ENCODE measurements at regions not wholly inside any gene's neighbourhood (a gene's known extent, or its start where the extent isn't known, plus 50 kb on each side); places are given as distances from the start of the nearest gene placed in this dataset.

DNA sequence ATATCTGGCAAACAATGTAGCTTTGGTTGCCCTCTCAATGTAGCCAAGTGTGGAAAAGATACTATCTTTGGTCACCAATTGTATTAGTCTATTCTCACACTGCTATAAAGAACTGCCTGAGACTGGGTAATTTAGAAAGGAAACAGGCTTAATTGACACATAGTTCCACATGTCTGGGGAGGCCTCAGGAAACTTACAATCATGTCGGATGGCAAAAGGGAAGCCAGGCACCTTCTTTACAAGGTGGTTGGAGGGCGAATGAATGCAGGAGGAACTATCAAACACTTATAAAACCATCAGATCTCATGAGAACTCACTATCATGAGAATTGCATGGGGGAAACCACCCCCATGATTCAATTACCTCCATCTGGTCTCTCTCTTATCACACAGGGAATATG lies 133.1 kb upstream of the TBCA start:
- no peak overlapping the region for H3K4me3 ChIP-seq (ENCODE audit: control insufficient read depth in 1 of 7, extremely low read depth in 1 of 7, insufficient read depth in 4 of 7, low read depth in 2 of 7, low read length in 6 of 7)
- CTCF ChIA-PET: no interaction called here
- POLR2A ChIA-PET: no interaction called here
- peaks cover 0 to 1% (median 0%) of the 10 kb centered on the region in 5 experiments for H3K9me3 ChIP-seq (ENCODE audit: control extremely low read depth in 1 of 5, control insufficient read depth in 4 of 5, insufficient read depth in 2 of 5, low read depth in 1 of 5, low read length in 4 of 5)
- H3K27ac ChIP-seq (ENCODE audit: insufficient read depth in 1 of 2, low read depth in 1 of 2, low read length in 2 of 2, poor library complexity in 1 of 2, severe bottlenecking in 2 of 2): no peak overlapping the region
- H3K27me3 ChIP-seq (replicated peaks in 2 of 5; ENCODE audit: control insufficient read depth in 4 of 5, insufficient read depth in 5 of 5, low read length in 4 of 5): peaks cover 0 to 8% (median 0%) of the 10 kb centered on the region in 5 experiments
- H3K4me1 ChIP-seq (ENCODE audit: control extremely low read depth in 1 of 4, control insufficient read depth in 4 of 4, insufficient read depth in 4 of 4, low read length in 3 of 4): no peaks in the 10 kb centered on the region
- no CpG with 5 or more reads among the region's 2 CpGs for WGBS (ENCODE audit: insufficient coverage)
- no peaks in the 10 kb centered on the region for H3K36me3 ChIP-seq (ENCODE audit: control insufficient read depth in 4 of 4, insufficient read depth in 4 of 4, low read length in 3 of 4)
- DNase-seq: no peak

DNA sequence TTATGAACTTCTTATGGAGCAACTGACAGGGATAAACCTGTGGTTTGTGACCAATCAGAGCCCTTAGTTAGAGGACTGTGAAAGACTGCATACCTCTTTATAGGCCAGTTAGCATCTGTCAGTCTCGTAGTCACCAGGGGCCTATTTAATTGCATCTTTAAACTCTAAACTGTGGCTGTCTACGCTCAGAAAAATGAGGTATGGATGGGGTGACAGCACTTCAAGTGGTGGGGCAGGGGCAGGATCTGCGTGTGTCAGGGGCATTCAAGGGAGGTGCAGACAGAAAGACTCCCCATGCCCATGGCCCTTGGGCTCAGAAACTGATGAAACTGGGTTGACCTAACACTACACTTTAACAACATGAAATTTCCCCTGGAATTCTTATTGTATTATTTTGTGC lies 132.6 kb upstream of the TBCA start:
- Histone ChIP-seq H3K4me1 (ENCODE audit: control extremely low read depth in 1 of 4, control insufficient read depth in 4 of 4, insufficient read depth in 4 of 4, low read length in 3 of 4) (no peaks in the 10 kb centered on the region), H3K27ac (ENCODE audit: insufficient read depth in 1 of 2, low read depth in 1 of 2, low read length in 2 of 2, poor library complexity in 1 of 2, severe bottlenecking in 2 of 2) (no peak overlapping the region), H3K9me3 (ENCODE audit: control extremely low read depth in 1 of 5, control insufficient read depth in 4 of 5, insufficient read depth in 2 of 5, low read depth in 1 of 5, low read length in 4 of 5) (no peaks in the 10 kb centered on the region), H3K36me3 (ENCODE audit: control insufficient read depth in 4 of 4, insufficient read depth in 4 of 4, low read length in 3 of 4) (no peaks in the 10 kb centered on the region), H3K27me3 (replicated peaks in 2 of 5; ENCODE audit: control insufficient read depth in 4 of 5, insufficient read depth in 5 of 5, low read length in 4 of 5) (peaks cover 0 to 8% (median 0%) of the 10 kb centered on the region in 5 experiments), H3K4me3 (ENCODE audit: control insufficient read depth in 1 of 7, extremely low read depth in 1 of 7, insufficient read depth in 4 of 7, low read depth in 2 of 7, low read length in 6 of 7) (no peak overlapping the region)
- CTCF ChIA-PET: no interaction called here
- POLR2A ChIA-PET: no interaction called here
- DNase-seq: no peak
- WGBS (ENCODE audit: insufficient coverage): 100% methylated on average over 1 of the region's 3 CpGs

DNA sequence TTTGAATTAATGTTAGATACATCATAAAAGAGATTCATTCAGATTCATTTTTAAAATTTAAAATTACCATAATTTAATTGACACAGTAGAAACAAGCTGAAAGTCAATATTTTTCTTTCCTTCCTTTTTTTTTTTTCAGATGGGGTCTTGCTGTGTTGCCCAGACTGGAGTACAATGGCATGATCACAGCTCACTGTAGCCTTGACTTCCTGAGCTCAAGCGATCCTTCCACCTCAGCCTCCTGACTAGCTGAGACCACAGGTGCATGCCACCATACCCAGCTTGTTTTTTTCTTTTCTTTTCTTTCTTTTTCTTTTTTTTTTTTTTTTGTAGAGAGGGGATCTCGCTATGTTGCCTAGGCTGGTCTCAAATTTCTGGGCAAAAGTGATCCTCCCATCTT lies 131.6 kb upstream of the TBCA start:
- Histone ChIP-seq H3K27ac (ENCODE audit: insufficient read depth in 1 of 2, low read depth in 1 of 2, low read length in 2 of 2, poor library complexity in 1 of 2, severe bottlenecking in 2 of 2) (no peak overlapping the region), H3K4me3 (ENCODE audit: control insufficient read depth in 1 of 7, extremely low read depth in 1 of 7, insufficient read depth in 4 of 7, low read depth in 2 of 7, low read length in 6 of 7) (no peak overlapping the region), H3K27me3 (replicated peaks in 2 of 5; ENCODE audit: control insufficient read depth in 4 of 5, insufficient read depth in 5 of 5, low read length in 4 of 5) (peaks cover 0 to 5% (median 0%) of the 10 kb centered on the region in 5 experiments), H3K4me1 (ENCODE audit: control extremely low read depth in 1 of 4, control insufficient read depth in 4 of 4, insufficient read depth in 4 of 4, low read length in 3 of 4) (no peaks in the 10 kb centered on the region), H3K9me3 (ENCODE audit: control extremely low read depth in 1 of 5, control insufficient read depth in 4 of 5, insufficient read depth in 2 of 5, low read depth in 1 of 5, low read length in 4 of 5) (no peaks in the 10 kb centered on the region), H3K36me3 (ENCODE audit: control insufficient read depth in 4 of 4, insufficient read depth in 4 of 4, low read length in 3 of 4) (no peaks in the 10 kb centered on the region)
- ChIA-PET CTCF (no interaction called here), POLR2A (interaction anchor here (0.7 kb wide), 1 partner anchor 756 kb away, joined by 5 read pairs; no protein-coding TSS in a partner anchor)
- WGBS (ENCODE audit: insufficient coverage): 100% methylated on average over 2 of the region's 2 CpGs
- DNase-seq: no peak

DNA sequence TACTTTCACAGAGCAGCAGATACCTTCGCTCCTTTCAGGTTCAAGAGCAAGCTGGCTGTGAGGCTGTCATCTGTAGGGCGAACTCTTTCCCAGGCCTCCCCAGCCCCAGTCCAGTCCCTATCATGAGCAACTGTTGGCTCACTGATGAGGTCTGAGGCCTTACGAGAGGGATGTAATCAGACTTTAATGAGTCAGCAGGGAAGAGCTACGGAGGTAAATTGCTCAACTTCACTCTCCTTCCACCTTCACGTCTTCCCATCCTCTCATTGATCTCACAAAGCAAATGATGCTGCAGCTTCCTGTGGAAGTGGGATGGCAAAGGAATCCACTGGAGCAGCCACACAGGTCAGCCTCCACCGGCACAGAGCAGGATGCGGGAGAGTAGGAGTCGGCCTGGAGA lies 130.7 kb upstream of the TBCA start:
- H3K4me3 ChIP-seq (ENCODE audit: control insufficient read depth in 1 of 7, extremely low read depth in 1 of 7, insufficient read depth in 4 of 7, low read depth in 2 of 7, low read length in 6 of 7): no peak overlapping the region
- no peaks in the 10 kb centered on the region for H3K9me3 ChIP-seq (ENCODE audit: control extremely low read depth in 1 of 5, control insufficient read depth in 4 of 5, insufficient read depth in 2 of 5, low read depth in 1 of 5, low read length in 4 of 5)
- no peaks in the 10 kb centered on the region for H3K4me1 ChIP-seq (ENCODE audit: control extremely low read depth in 1 of 4, control insufficient read depth in 4 of 4, insufficient read depth in 4 of 4, low read length in 3 of 4)
- CTCF ChIA-PET: no interaction called here
- no peaks in the 10 kb centered on the region for H3K27me3 ChIP-seq (replicated peaks in 2 of 5; ENCODE audit: control insufficient read depth in 4 of 5, insufficient read depth in 5 of 5, low read length in 4 of 5)
- no peak overlapping the region for H3K27ac ChIP-seq (ENCODE audit: insufficient read depth in 1 of 2, low read depth in 1 of 2, low read length in 2 of 2, poor library complexity in 1 of 2, severe bottlenecking in 2 of 2)
- 92% methylated on average over 8 of the region's 8 CpGs for WGBS (ENCODE audit: insufficient coverage)
- DNase-seq: no peak
- POLR2A ChIA-PET: no interaction called here
- no peaks in the 10 kb centered on the region for H3K36me3 ChIP-seq (ENCODE audit: control insufficient read depth in 4 of 4, insufficient read depth in 4 of 4, low read length in 3 of 4)

DNA sequence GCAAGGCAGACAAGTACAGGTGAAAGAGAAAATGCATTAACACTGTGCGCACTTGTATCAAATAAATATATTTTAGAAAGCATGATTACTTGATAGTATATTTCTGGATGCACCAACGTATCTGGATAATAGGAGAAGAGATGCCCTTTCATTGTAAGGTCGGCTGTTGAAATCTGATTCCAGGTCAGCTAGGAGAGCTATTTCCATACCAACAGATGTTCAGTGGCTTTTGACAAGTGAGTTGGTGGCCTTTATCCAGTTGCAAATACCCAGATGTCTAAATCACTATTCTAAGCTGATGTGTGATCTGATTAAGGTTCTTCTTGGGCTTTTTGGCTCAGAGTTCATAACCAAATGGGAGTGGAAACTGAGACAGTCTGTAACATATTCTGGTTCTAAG lies 128.2 kb upstream of the TBCA start:
- H3K9me3 ChIP-seq (ENCODE audit: control extremely low read depth in 1 of 5, control insufficient read depth in 4 of 5, insufficient read depth in 2 of 5, low read depth in 1 of 5, low read length in 4 of 5): no peaks in the 10 kb centered on the region

DNA sequence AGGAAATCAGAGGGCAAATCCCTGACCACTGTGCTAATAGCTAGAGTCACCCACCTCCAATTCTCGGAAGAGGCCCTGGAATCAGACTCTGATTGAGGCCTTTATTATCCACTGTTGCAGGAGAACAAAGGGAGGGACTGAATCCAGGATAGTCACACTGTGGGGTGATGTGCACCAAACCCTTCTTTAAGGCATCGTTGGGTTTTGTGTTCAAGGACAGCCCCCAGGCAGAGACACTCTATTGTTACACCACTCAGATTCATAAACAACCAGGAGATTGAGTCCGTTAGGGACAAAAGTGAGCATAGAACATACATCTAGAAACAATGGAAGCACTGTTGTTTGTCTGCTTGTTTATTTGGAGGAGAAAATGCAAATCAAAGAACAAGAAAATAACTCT lies 124.6 kb upstream of the TBCA start:
- 100% methylated on average over 1 of the region's 3 CpGs for WGBS (ENCODE audit: insufficient coverage)
- ChIA-PET CTCF (interaction anchor here (0.6 kb wide), 1 partner anchor 98 kb away, joined by 4 read pairs; no protein-coding TSS in a partner anchor), POLR2A (no interaction called here)
- no peaks in the 10 kb centered on the region for H3K36me3 ChIP-seq (ENCODE audit: control insufficient read depth in 4 of 4, insufficient read depth in 4 of 4, low read length in 3 of 4)
- no peaks in the 10 kb centered on the region for H3K27me3 ChIP-seq (replicated peaks in 2 of 5; ENCODE audit: control insufficient read depth in 4 of 5, insufficient read depth in 5 of 5, low read length in 4 of 5)
- H3K9me3 ChIP-seq (ENCODE audit: control extremely low read depth in 1 of 5, control insufficient read depth in 4 of 5, insufficient read depth in 2 of 5, low read depth in 1 of 5, low read length in 4 of 5): no peaks in the 10 kb centered on the region
- DNase-seq: no peak
- H3K4me1 ChIP-seq (ENCODE audit: control extremely low read depth in 1 of 4, control insufficient read depth in 4 of 4, insufficient read depth in 4 of 4, low read length in 3 of 4): no peaks in the 10 kb centered on the region
- H3K4me3 ChIP-seq (ENCODE audit: control insufficient read depth in 1 of 7, extremely low read depth in 1 of 7, insufficient read depth in 4 of 7, low read depth in 2 of 7, low read length in 6 of 7): no peak overlapping the region
- no peak overlapping the region for H3K27ac ChIP-seq (ENCODE audit: insufficient read depth in 1 of 2, low read depth in 1 of 2, low read length in 2 of 2, poor library complexity in 1 of 2, severe bottlenecking in 2 of 2)

More for the DNA sequence above, 128.2 kb upstream of the TBCA start:
- ChIA-PET CTCF (interaction anchor here (1.1 kb wide), 1 partner anchor 18 kb away, joined by 3 read pairs; no protein-coding TSS in a partner anchor), POLR2A (no interaction called here)
- Histone ChIP-seq H3K27ac (ENCODE audit: insufficient read depth in 1 of 2, low read depth in 1 of 2, low read length in 2 of 2, poor library complexity in 1 of 2, severe bottlenecking in 2 of 2) (no peak overlapping the region), H3K36me3 (ENCODE audit: control insufficient read depth in 4 of 4, insufficient read depth in 4 of 4, low read length in 3 of 4) (no peaks in the 10 kb centered on the region), H3K4me3 (ENCODE audit: control insufficient read depth in 1 of 7, extremely low read depth in 1 of 7, insufficient read depth in 4 of 7, low read depth in 2 of 7, low read length in 6 of 7) (no peak overlapping the region), H3K4me1 (ENCODE audit: control extremely low read depth in 1 of 4, control insufficient read depth in 4 of 4, insufficient read depth in 4 of 4, low read length in 3 of 4) (no peaks in the 10 kb centered on the region), H3K27me3 (replicated peaks in 2 of 5; ENCODE audit: control insufficient read depth in 4 of 5, insufficient read depth in 5 of 5, low read length in 4 of 5) (no peaks in the 10 kb centered on the region)
- no peak for DNase-seq
- 100% methylated on average over 1 of the region's 3 CpGs for WGBS (ENCODE audit: insufficient coverage)

DNA sequence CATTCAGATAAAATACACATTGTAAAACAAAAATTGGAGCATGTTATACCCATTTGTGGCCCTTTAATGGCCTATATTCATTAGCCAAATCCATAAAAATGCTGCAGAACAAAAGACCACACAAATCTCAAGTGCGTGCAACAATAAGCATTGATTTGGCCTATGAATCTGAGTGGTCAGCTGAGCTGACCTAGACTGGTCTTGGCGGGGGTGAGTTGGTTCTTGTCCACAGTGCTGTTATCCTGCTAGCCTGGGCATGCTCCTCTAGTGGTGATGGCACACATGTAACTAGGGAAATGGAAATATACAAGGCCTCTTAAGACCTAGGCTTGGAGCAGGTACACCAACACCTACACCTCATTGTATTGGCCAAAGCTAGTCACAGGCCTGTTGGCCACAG lies 122.2 kb upstream of the TBCA start:
- Histone ChIP-seq H3K27ac (ENCODE audit: insufficient read depth in 1 of 2, low read depth in 1 of 2, low read length in 2 of 2, poor library complexity in 1 of 2, severe bottlenecking in 2 of 2) (no peak overlapping the region), H3K36me3 (ENCODE audit: control insufficient read depth in 4 of 4, insufficient read depth in 4 of 4, low read length in 3 of 4) (no peaks in the 10 kb centered on the region), H3K4me1 (ENCODE audit: control extremely low read depth in 1 of 4, control insufficient read depth in 4 of 4, insufficient read depth in 4 of 4, low read length in 3 of 4) (peaks cover 0 to 4% (median 1%) of the 10 kb centered on the region in 4 experiments), H3K27me3 (replicated peaks in 2 of 5; ENCODE audit: control insufficient read depth in 4 of 5, insufficient read depth in 5 of 5, low read length in 4 of 5) (no peaks in the 10 kb centered on the region), H3K4me3 (ENCODE audit: control insufficient read depth in 1 of 7, extremely low read depth in 1 of 7, insufficient read depth in 4 of 7, low read depth in 2 of 7, low read length in 6 of 7) (no peak overlapping the region), H3K9me3 (ENCODE audit: control extremely low read depth in 1 of 5, control insufficient read depth in 4 of 5, insufficient read depth in 2 of 5, low read depth in 1 of 5, low read length in 4 of 5) (no peaks in the 10 kb centered on the region)
- ChIA-PET CTCF (no interaction called here), POLR2A (no interaction called here)
- no peak for DNase-seq
- WGBS (ENCODE audit: insufficient coverage): 100% methylated on average over 2 of the region's 2 CpGs

Data from common myeloid progenitor, CD34-positive (primary cell).